Gastrocnemius medialis (tissue), 4 donors: ENCODE measurements at regions not wholly inside any gene's neighbourhood (a gene's known extent, or its start where the extent isn't known, plus 50 kb on each side); places are given as distances from the start of the nearest gene placed in this dataset.

Experiments
- CTCF ChIP-seq, 5 experiments: fragments of 450-650 bp in 3 of 5; fragments of 200-600 bp in 2 of 5; sonication (generic) in 2 of 5; IDR thresholded peaks in 4 of 5; conservative IDR thresholded peaks in 1 of 5; 1 replicate in 4 of 5; 2 replicates in 1 of 5; pipeline ENCODE4 v1.5.1; 2016 to 2019; ENCODE audit warnings: antibody characterized with exemption in 5 of 5, mild to moderate bottlenecking in 3 of 5, moderate library complexity in 3 of 5
- POLR2A ChIP-seq, 2 donors: fragments of 450-650 bp; IDR thresholded peaks; one replicate each; pipeline ENCODE4 v1.6.1; 2017; ENCODE audit warnings: antibody characterized with exemption in 2 of 2, mild to moderate bottlenecking in 2 of 2, moderate library complexity in 2 of 2

GRCh38 chr21:21605521-21605920 lies 607.3 kb downstream of the NCAM2 start:
- TF ChIP-seq CTCF (IDR thresholded peaks at IDR 0.05 in 4 of 5, conservative IDR thresholded peaks at IDR 0.05 in 1 of 5) (no peak), POLR2A (IDR thresholded peaks at IDR 0.05) (no peak)
